ENCODE measurements at regions not wholly inside any gene's neighbourhood (a gene's known extent, or its start where the extent isn't known, plus 50 kb on each side); places are given as distances from the start of the nearest gene placed in this dataset.

- TF ChIP-seq BHLHE40 (IDR thresholded peaks at IDR 0.05; ENCODE audit: borderline replicate concordance), result no peak
- no peak for TF ChIP-seq FOXK2 (IDR thresholded peaks at IDR 0.05)
- no peak for TF ChIP-seq LEF1 (IDR thresholded peaks at IDR 0.05; ENCODE audit: borderline replicate concordance)
- no peak for TF ChIP-seq NFRKB (IDR thresholded peaks at IDR 0.05)
Observed at GRCh38 chr3:66582721-66583423, 82.0 kb upstream of the LRIG1 start.
